ENCODE measurements at regions not wholly inside any gene's neighbourhood (a gene's known extent, or its start where the extent isn't known, plus 50 kb on each side); places are given as distances from the start of the nearest gene placed in this dataset.

DNA sequence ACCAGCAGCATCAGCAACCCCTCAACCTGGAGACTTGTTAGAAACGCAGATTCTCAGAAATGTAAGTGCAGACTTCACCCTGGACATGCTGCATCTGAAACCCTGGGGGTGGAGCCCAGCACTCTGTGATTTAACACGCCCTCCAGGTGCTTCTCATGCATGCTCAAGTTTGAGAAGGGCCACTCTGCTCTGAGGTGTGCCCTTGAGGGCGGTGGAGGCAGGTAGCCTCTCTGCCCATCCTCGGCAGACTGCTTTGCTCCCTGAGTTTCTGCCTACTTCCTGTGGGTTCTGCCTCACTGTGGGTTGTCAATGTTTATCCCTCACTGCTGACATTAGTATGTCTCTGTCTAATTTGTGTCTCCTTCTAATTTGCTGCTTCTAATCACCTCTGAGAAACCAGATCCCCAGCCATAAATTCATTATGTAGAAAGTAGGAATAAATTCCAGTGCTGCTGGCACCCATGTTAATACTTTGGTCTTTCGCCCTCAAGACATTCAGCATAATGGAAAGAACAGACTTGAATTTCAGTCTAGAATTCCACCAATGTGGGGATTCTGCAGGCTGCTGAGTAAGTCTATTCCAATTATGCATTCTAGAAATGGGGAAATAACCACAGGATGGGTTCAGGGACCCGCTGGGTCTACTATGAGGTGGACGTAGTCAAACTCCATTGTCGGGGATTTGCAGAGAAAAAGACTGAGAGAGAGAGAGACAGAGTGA lies 51.3 kb upstream of the CYSLTR2 start:
- Histone ChIP-seq H3K36me3 (no peaks in the 10 kb centered on the region), H3K4me3 (no peak overlapping the region), H3K4me1 (ENCODE audit: insufficient read depth) (peaks cover 12% of the 10 kb centered on the region), H3K27me3 (no peaks in the 10 kb centered on the region), H3K27ac (peak overlapping the region in 1 of 2 donors; percentile 74), H3K9me3 (no peaks in the 10 kb centered on the region)
- no peak for DNase-seq
- WGBS, 3 donors, result 87 to 95% (median 88%) methylated on average over 8 of the region's 8 CpGs
- intact Hi-C loops (cut with DNase I), result no loop called here
- TF ChIP-seq, protein P1, sequence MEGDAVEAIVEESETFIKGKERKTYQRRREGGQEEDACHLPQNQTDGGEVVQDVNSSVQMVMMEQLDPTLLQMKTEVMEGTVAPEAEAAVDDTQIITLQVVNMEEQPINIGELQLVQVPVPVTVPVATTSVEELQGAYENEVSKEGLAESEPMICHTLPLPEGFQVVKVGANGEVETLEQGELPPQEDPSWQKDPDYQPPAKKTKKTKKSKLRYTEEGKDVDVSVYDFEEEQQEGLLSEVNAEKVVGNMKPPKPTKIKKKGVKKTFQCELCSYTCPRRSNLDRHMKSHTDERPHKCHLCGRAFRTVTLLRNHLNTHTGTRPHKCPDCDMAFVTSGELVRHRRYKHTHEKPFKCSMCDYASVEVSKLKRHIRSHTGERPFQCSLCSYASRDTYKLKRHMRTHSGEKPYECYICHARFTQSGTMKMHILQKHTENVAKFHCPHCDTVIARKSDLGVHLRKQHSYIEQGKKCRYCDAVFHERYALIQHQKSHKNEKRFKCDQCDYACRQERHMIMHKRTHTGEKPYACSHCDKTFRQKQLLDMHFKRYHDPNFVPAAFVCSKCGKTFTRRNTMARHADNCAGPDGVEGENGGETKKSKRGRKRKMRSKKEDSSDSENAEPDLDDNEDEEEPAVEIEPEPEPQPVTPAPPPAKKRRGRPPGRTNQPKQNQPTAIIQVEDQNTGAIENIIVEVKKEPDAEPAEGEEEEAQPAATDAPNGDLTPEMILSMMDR (IDR thresholded peaks at IDR 0.05), result no peak

DNA sequence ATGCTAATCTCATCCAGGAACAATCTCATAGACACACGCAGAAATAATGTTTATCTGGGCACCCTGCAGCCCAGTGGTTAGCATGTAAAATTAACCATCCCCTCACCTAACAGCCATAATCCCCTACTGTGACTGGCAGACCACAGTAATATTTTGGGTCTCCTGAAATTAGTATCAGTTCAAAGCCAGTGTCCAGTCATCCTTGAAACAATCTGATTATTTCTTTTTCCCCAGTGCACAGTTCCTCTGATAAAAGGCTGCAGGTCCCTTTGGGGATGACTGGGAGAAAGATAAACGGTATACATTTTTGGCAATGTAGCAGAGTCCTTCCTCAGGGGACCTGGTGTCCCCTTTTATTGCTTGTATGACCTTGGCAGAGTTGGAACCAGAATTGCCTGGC lies 50.4 kb upstream of the CYSLTR2 start:
- WGBS, 3 donors, result 54 to 76% (median 69%) methylated on average over 2 of the region's 2 CpGs
- Histone ChIP-seq H3K4me1 (ENCODE audit: insufficient read depth) (peaks cover 12% of the 10 kb centered on the region), H3K9me3 (no peaks in the 10 kb centered on the region), H3K36me3 (no peaks in the 10 kb centered on the region), H3K27me3 (no peaks in the 10 kb centered on the region), H3K27ac (no peak overlapping the region), H3K4me3 (no peak overlapping the region)
- intact Hi-C loops (cut with DNase I), result no loop called here
- DNase-seq, result no peak
- TF ChIP-seq, protein P1 (IDR thresholded peaks at IDR 0.05), result no peak
- TF ChIP-seq POLR2A (IDR thresholded peaks at IDR 0.05), result no peak
- TF ChIP-seq EP300 (IDR thresholded peaks at IDR 0.05), result no peak

All from ovary (tissue), 7 donors.